Testis (tissue), 2 donors: ENCODE measurements at regions not wholly inside any gene's neighbourhood (a gene's known extent, or its start where the extent isn't known, plus 50 kb on each side); places are given as distances from the start of the nearest gene placed in this dataset.

Experiments
- CTCF ChIP-seq, 3 experiments: fragments of 450-650 bp in 2 of 3; fragments of 200-600 bp in 1 of 3; sonication (generic) in 1 of 3; IDR thresholded peaks; one replicate each; pipeline ENCODE4 v1.5.1; 2016 to 2019; ENCODE audit warnings: antibody characterized with exemption in 3 of 3, mild to moderate bottlenecking in 2 of 3, moderate library complexity in 1 of 3
- POLR2A ChIP-seq: fragments of 450-650 bp; IDR thresholded peaks from one replicate; pipeline ENCODE4 v1.6.1; 2017; ENCODE audit warnings: antibody characterized with exemption, mild to moderate bottlenecking, moderate library complexity

- TF ChIP-seq POLR2A (no peak), CTCF (IDR thresholded peaks at IDR 0.05) (no peak)
Observed at GRCh38 chr6:126153661-126154060, 167.3 kb downstream of the TRMT11 start.
